ENCODE measurements at regions not wholly inside any gene's neighbourhood (a gene's known extent, or its start where the extent isn't known, plus 50 kb on each side); places are given as distances from the start of the nearest gene placed in this dataset.
A peak's percentile ranks its signal among the peaks of the same experiment; 100 is the strongest.

GRCh38 chr7:142371586-142372377 is 113.9 kb upstream of the PRSS58 start:
- no peak for DNase-seq

GRCh38 chr7:142365410-142365842 is 107.6 kb upstream of the PRSS58 start:
- no peak for DNase-seq

GRCh38 chr7:142364551-142364950 is 106.7 kb upstream of the PRSS58 start:
- no peak for DNase-seq

- no peak for DNase-seq
Observed at GRCh38 chr7:142362349-142362748, 104.5 kb upstream of the PRSS58 start.

GRCh38 chr7:142359694-142360279 is 101.9 kb upstream of the PRSS58 start:
- DNase-seq: no peak

GRCh38 chr7:142357953-142358520 is 100.2 kb upstream of the PRSS58 start:
- peak; percentile 47 to 70 (median 50) for DNase-seq

GRCh38 chr7:142356166-142356565 is 98.3 kb upstream of the PRSS58 start:
- no peak for DNase-seq

- no peak for DNase-seq
Observed at GRCh38 chr7:142355328-142355727, 97.5 kb upstream of the PRSS58 start.

GRCh38 chr7:142353147-142354060 is 95.5 kb upstream of the PRSS58 start:
- DNase-seq: no peak

GRCh38 chr7:142352543-142352942 is 94.7 kb upstream of the PRSS58 start:
- DNase-seq: no peak

- DNase-seq: no peak
Observed at GRCh38 chr7:142351145-142351544, 93.3 kb upstream of the PRSS58 start.

- DNase-seq: no peak
Observed at GRCh38 chr7:142349670-142350405, 92.0 kb upstream of the PRSS58 start.

GRCh38 chr7:142348921-142349405 is 91.1 kb upstream of the PRSS58 start:
- DNase-seq: no peak

GRCh38 chr7:142348100-142348499 is 90.2 kb upstream of the PRSS58 start:
- no peak for DNase-seq

- DNase-seq: no peak
Observed at GRCh38 chr7:142347091-142347490, 89.2 kb upstream of the PRSS58 start.

- no peak for DNase-seq
Observed at GRCh38 chr7:142345811-142346210, 88.0 kb upstream of the PRSS58 start.

GRCh38 chr7:142338633-142339501 is 81.0 kb upstream of the PRSS58 start:
- peak in 2 of 3 donors; percentile 34 to 39 for DNase-seq

- peak in 2 of 3 donors; percentile 48 to 60 for DNase-seq
Observed at GRCh38 chr7:142337054-142338001, 79.5 kb upstream of the PRSS58 start.

- no peak for DNase-seq
Observed at GRCh38 chr7:142334806-142335205, 76.9 kb upstream of the PRSS58 start.
